ENCODE measurements at regions not wholly inside any gene's neighbourhood (a gene's known extent, or its start where the extent isn't known, plus 50 kb on each side); places are given as distances from the start of the nearest gene placed in this dataset.

GRCh38 chr14:81942071-81942470, 408.4 kb upstream of the SEL1L start:
- TF ChIP-seq CTCF (IDR thresholded peaks at IDR 0.05): no peak
- no peak for TF ChIP-seq POLR2A (IDR thresholded peaks at IDR 0.05)
